ENCODE measurements at regions not wholly inside any gene's neighbourhood (a gene's known extent, or its start where the extent isn't known, plus 50 kb on each side); places are given as distances from the start of the nearest gene placed in this dataset.

GRCh38 chr4:111303806-111304205, 680.9 kb upstream of the PITX2 start:
- Histone ChIP-seq H3K36me3 (ENCODE audit: control insufficient read depth, insufficient read depth, low read length) (no peaks in the 10 kb centered on the region), H3K27me3 (ENCODE audit: control insufficient read depth, insufficient read depth, low read length) (no peaks in the 10 kb centered on the region), H3K4me3 (ENCODE audit: low read depth, low read length) (no peak overlapping the region)
- POLR2A ChIA-PET = interaction anchor here (0.6 kb wide), 1 partner anchor 18 kb away, joined by 4 read pairs; no protein-coding TSS in a partner anchor
- no peak for DNase-seq (ENCODE audit: low read depth)
- TF ChIP-seq, protein P1, sequence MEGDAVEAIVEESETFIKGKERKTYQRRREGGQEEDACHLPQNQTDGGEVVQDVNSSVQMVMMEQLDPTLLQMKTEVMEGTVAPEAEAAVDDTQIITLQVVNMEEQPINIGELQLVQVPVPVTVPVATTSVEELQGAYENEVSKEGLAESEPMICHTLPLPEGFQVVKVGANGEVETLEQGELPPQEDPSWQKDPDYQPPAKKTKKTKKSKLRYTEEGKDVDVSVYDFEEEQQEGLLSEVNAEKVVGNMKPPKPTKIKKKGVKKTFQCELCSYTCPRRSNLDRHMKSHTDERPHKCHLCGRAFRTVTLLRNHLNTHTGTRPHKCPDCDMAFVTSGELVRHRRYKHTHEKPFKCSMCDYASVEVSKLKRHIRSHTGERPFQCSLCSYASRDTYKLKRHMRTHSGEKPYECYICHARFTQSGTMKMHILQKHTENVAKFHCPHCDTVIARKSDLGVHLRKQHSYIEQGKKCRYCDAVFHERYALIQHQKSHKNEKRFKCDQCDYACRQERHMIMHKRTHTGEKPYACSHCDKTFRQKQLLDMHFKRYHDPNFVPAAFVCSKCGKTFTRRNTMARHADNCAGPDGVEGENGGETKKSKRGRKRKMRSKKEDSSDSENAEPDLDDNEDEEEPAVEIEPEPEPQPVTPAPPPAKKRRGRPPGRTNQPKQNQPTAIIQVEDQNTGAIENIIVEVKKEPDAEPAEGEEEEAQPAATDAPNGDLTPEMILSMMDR (IDR thresholded peaks at IDR 0.05; ENCODE audit: insufficient read depth, low read depth, low read length) = no peak
- CTCF ChIA-PET = no interaction called here

DNA sequence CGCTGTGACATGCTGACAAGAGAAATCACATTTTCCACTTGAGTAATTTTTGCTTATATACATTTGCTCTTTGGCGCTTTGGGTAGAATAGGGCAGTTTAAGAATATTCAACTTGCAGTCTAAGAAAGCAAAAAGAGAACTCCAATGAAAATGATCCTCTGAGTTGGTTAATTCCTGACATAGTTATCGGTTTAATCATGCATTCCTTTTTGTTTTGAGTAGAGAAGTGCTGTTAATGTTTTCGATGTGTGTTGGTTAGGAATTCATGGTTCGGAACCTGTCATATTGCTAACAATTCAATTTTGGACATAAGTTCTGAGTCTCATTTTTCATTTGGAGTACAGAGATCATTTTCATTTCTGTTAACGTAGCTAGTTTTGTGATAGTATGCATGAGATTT, 700.6 kb upstream of the PITX2 start:
- Histone ChIP-seq H3K4me3 (ENCODE audit: low read depth, low read length) (no peak overlapping the region), H3K27me3 (ENCODE audit: control insufficient read depth, insufficient read depth, low read length) (no peaks in the 10 kb centered on the region), H3K36me3 (ENCODE audit: control insufficient read depth, insufficient read depth, low read length) (no peaks in the 10 kb centered on the region)
- peak; percentile 31 for DNase-seq (ENCODE audit: low read depth)
- ChIA-PET POLR2A (no interaction called here), CTCF (no interaction called here)
- TF ChIP-seq, protein P1 (IDR thresholded peaks at IDR 0.05; ENCODE audit: insufficient read depth, low read depth, low read length) = no peak

GRCh38 chr4:111323916-111324315, 701.0 kb upstream of the PITX2 start:
- no peaks in the 10 kb centered on the region for H3K27me3 ChIP-seq (ENCODE audit: control insufficient read depth, insufficient read depth, low read length)
- TF ChIP-seq, protein P1 (IDR thresholded peaks at IDR 0.05; ENCODE audit: insufficient read depth, low read depth, low read length) = no peak
- no peak for DNase-seq (ENCODE audit: low read depth)
- ChIA-PET CTCF (no interaction called here), POLR2A (no interaction called here)
- no peak overlapping the region for H3K4me3 ChIP-seq (ENCODE audit: low read depth, low read length)
- no peaks in the 10 kb centered on the region for H3K36me3 ChIP-seq (ENCODE audit: control insufficient read depth, insufficient read depth, low read length)

GRCh38 chr4:111326450-111326849, 703.6 kb upstream of the PITX2 start:
- H3K27me3 ChIP-seq (ENCODE audit: control insufficient read depth, insufficient read depth, low read length) = no peaks in the 10 kb centered on the region
- H3K4me3 ChIP-seq (ENCODE audit: low read depth, low read length) = no peak overlapping the region
- POLR2A ChIA-PET = no interaction called here
- CTCF ChIA-PET = no interaction called here
- DNase-seq (ENCODE audit: low read depth) = no peak
- no peaks in the 10 kb centered on the region for H3K36me3 ChIP-seq (ENCODE audit: control insufficient read depth, insufficient read depth, low read length)
- TF ChIP-seq, protein P1 (IDR thresholded peaks at IDR 0.05; ENCODE audit: insufficient read depth, low read depth, low read length) = no peak

DNA sequence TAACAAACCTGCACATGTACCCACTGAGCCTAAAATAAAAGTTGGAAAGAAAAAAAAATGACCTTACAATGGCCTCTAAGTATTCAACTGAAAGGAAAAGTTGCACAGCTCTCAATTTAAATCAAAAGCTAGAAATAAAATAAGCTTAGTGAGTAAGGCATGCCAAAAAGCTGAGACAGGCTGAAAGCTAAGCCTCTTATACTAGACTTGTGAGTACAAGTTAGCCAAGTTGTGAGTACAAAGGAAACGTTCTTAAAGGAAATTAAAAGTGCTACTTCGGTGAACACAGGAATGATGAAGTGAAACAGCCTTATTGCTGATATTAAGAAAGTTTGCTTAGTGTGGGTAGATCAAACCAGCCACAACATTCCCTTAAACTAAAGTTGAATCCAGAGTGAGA, 707.9 kb upstream of the PITX2 start:
- CTCF ChIA-PET = interaction anchor here (1.1 kb wide), 1 partner anchor 21 kb away, joined by 5 read pairs; no protein-coding TSS in a partner anchor
- no peak overlapping the region for H3K4me3 ChIP-seq (ENCODE audit: low read depth, low read length)
- POLR2A ChIA-PET = no interaction called here

More for the DNA sequence above, 707.9 kb upstream of the PITX2 start:
- Histone ChIP-seq H3K36me3 (ENCODE audit: control insufficient read depth, insufficient read depth, low read length) (no peaks in the 10 kb centered on the region), H3K27me3 (ENCODE audit: control insufficient read depth, insufficient read depth, low read length) (no peaks in the 10 kb centered on the region)
- TF ChIP-seq, protein P1 (IDR thresholded peaks at IDR 0.05; ENCODE audit: insufficient read depth, low read depth, low read length) = no peak
- no peak for DNase-seq (ENCODE audit: low read depth)
